DND-41 (cell line): ENCODE measurements at regions not wholly inside any gene's neighbourhood (a gene's known extent, or its start where the extent isn't known, plus 50 kb on each side); places are given as distances from the start of the nearest gene placed in this dataset.
A peak's percentile ranks its signal among the peaks of the same experiment; 100 is the strongest.

ENCODE experiments used
- ATAC-seq: fragments of 200-7000 bp; cut with Tn5 transposase; 3 replicates; pipeline ENCODE4 v1.9.1; 2021; ENCODE audit warnings: low read depth; ENCODE audit not compliant: insufficient read depth
- DNase-seq: peaks from one replicate; pipeline ENCODE4 v3.0.0-alpha.2; 2020
- H2AFZ ChIP-seq: 2 replicates; pipeline ENCODE4 v1.6.0; 2012; ENCODE audit warnings: low read depth, low read length
- H3K27ac ChIP-seq: 2 replicates; pipeline ENCODE4 v1.5.1; 2012; ENCODE audit warnings: low read length, inconsistent platforms
- H3K27me3 ChIP-seq: fragments of 200-600 bp; sonication (generic); 2 replicates; pipeline ENCODE4 v1.6.0; 2012; ENCODE audit warnings: low read length, mild to moderate bottlenecking, inconsistent platforms; ENCODE audit not compliant: insufficient read depth, poor library complexity
- H3K36me3 ChIP-seq: 2 replicates; pipeline ENCODE4 v1.5.1; 2012; ENCODE audit warnings: low read length, inconsistent platforms; ENCODE audit not compliant: insufficient read depth
- H3K4me1 ChIP-seq: 2 replicates; pipeline ENCODE4 v1.5.1; 2012; ENCODE audit warnings: mild to moderate bottlenecking, low read length; ENCODE audit not compliant: insufficient read depth
- H3K4me2 ChIP-seq: 2 replicates; pipeline ENCODE4 v1.6.0; 2012; ENCODE audit warnings: mild to moderate bottlenecking, moderate library complexity, low read length, inconsistent platforms; ENCODE audit not compliant: insufficient read depth
- H3K4me3 ChIP-seq, 2 experiments: fragments of 200-600 bp in 1 of 2; shearing (Covaris generic) in 1 of 2; 2 replicates each; pipeline ENCODE4 v1.5.1; 2012 to 2016; ENCODE audit warnings: inconsistent platforms in 2 of 2, low read length in 2 of 2, mild to moderate bottlenecking in 2 of 2, low read depth in 1 of 2, moderate library complexity in 1 of 2
- H3K79me2 ChIP-seq: 2 replicates; pipeline ENCODE4 v1.6.0; 2012; ENCODE audit warnings: low read length, inconsistent platforms; ENCODE audit not compliant: insufficient read depth
- H3K9ac ChIP-seq: 2 replicates; pipeline ENCODE4 v1.6.0; 2012; ENCODE audit warnings: low read depth, mild to moderate bottlenecking, inconsistent platforms, low read length, moderate library complexity
- H3K9me3 ChIP-seq: 2 replicates; pipeline ENCODE4 v1.5.1; 2012; ENCODE audit warnings: low read length, moderate library complexity, mild to moderate bottlenecking, inconsistent platforms; ENCODE audit not compliant: insufficient read depth, severe bottlenecking
- H4K20me1 ChIP-seq: 2 replicates; pipeline ENCODE4 v1.6.0; 2012; ENCODE audit warnings: low read length; ENCODE audit not compliant: insufficient read depth
- EZH2 ChIP-seq: IDR thresholded peaks from 3 replicates; pipeline ENCODE4 v1.6.1; 2012; ENCODE audit warnings: borderline replicate concordance, low read depth, mild to moderate bottlenecking, moderate library complexity, low read length, inconsistent platforms; ENCODE audit not compliant: severe bottlenecking
- TF ChIP-seq, protein P1 (sequence below): IDR thresholded peaks from 2 replicates; pipeline ENCODE4 v1.5.1; 2012; ENCODE audit warnings: borderline replicate concordance, low read length, moderate library complexity, mild to moderate bottlenecking; ENCODE audit not compliant: poor library complexity, severe bottlenecking; ENCODE audit errors: extremely low read depth

DNA sequence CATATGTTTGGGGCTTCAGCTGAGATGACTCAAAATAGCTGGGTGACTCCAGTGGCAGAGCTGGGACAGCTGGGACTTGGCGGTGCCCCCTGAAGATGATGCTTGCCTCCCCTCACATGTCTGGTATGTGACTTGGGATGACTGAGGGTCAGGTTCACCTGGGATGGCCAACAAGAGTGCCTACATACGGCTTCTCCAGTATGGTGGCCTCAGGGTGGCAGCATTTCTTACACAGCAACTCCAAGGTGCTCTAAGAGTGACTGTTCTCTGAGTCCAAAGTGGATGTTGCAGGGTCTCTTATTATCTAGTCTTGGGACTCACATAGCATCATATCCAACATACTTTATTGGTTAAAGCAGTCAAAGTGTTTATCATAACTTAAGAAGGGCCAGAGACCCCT lies 87.8 kb upstream of the CENPW start:
- Histone ChIP-seq H3K79me2 (no peaks in the 10 kb centered on the region), H3K4me3 (no peak overlapping the region), H3K9me3 (no peaks in the 10 kb centered on the region), H3K27ac (no peak overlapping the region), H3K36me3 (no peaks in the 10 kb centered on the region), H2AFZ (no peak overlapping the region), H3K4me2 (no peak overlapping the region), H3K9ac (no peak overlapping the region), H3K27me3 (no peaks in the 10 kb centered on the region), H4K20me1 (no peaks in the 10 kb centered on the region), H3K4me1 (no peaks in the 10 kb centered on the region)
- no peak for TF ChIP-seq EZH2
- TF ChIP-seq, protein P1, sequence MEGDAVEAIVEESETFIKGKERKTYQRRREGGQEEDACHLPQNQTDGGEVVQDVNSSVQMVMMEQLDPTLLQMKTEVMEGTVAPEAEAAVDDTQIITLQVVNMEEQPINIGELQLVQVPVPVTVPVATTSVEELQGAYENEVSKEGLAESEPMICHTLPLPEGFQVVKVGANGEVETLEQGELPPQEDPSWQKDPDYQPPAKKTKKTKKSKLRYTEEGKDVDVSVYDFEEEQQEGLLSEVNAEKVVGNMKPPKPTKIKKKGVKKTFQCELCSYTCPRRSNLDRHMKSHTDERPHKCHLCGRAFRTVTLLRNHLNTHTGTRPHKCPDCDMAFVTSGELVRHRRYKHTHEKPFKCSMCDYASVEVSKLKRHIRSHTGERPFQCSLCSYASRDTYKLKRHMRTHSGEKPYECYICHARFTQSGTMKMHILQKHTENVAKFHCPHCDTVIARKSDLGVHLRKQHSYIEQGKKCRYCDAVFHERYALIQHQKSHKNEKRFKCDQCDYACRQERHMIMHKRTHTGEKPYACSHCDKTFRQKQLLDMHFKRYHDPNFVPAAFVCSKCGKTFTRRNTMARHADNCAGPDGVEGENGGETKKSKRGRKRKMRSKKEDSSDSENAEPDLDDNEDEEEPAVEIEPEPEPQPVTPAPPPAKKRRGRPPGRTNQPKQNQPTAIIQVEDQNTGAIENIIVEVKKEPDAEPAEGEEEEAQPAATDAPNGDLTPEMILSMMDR, result no peak
- DNase-seq (no peak), ATAC-seq (0 out of 3 replicates have a peak, but pooled peaks have one; percentile 24)

DNA sequence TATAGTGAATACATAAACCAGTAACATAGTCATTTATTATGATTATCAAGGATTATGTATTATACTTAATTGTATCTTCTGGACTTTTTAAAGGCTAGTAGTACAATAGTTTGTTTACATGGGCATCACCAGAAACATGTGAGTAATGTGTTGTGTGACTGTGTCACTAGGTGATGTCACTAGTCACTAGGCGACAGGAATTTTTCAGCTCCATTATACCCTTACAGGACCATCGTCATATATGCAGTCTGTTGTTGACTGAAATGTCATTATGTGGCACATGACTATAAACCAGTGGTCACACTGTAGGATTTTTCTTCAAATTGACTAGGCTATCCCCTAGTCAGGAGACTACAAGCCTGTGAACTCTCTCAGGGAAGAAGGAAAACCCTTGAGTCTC lies 86.5 kb upstream of the CENPW start:
- no peak for DNase-seq
- Histone ChIP-seq H3K4me2 (no peak overlapping the region), H3K79me2 (no peaks in the 10 kb centered on the region)

DNA sequence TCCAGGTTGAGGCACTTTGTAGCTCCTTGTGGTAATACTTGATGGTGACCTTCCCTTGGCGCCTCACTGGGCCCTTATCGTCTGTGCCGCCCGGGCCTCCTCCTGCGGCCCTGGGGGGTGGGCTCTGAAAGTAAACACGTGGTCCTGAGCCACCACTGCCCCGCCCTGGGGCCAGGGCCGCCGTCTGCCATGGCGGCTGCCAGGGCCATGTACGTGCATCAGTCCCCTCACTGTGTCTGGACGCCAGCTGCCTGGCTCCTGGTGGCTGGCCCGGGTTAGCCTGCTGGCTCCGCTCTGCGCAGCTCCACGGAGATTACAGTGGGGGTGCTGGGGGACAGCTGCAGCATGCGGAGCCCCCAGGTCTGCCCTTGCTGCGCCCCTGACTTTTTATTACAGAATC lies 81.8 kb upstream of the CENPW start:
- Histone ChIP-seq H3K9ac (no peak overlapping the region), H3K4me3 (no peak overlapping the region), H3K36me3 (no peaks in the 10 kb centered on the region), H3K27me3 (no peaks in the 10 kb centered on the region), H3K27ac (no peak overlapping the region), H4K20me1 (no peaks in the 10 kb centered on the region), H3K9me3 (peaks cover 8% of the 10 kb centered on the region), H3K4me1 (no peaks in the 10 kb centered on the region), H3K79me2 (no peaks in the 10 kb centered on the region), H3K4me2 (no peak overlapping the region), H2AFZ (no peak overlapping the region)
- DNase-seq, result no peak
- no peak for ATAC-seq
- TF ChIP-seq, protein P1, result no peak
- TF ChIP-seq EZH2, result no peak

More for the DNA sequence above, 86.5 kb upstream of the CENPW start:
- H3K36me3 ChIP-seq, result no peaks in the 10 kb centered on the region
- no peak overlapping the region for H2AFZ ChIP-seq
- no peaks in the 10 kb centered on the region for H3K27me3 ChIP-seq
- ATAC-seq, result no peak
- no peaks in the 10 kb centered on the region for H3K9me3 ChIP-seq
- no peaks in the 10 kb centered on the region for H4K20me1 ChIP-seq
- no peak for TF ChIP-seq EZH2
- TF ChIP-seq, protein P1, result no peak
- no peak overlapping the region for H3K4me3 ChIP-seq
- H3K4me1 ChIP-seq, result no peaks in the 10 kb centered on the region
- no peak overlapping the region for H3K27ac ChIP-seq
- H3K9ac ChIP-seq, result no peak overlapping the region
